ENCODE measurements at regions not wholly inside any gene's neighbourhood (a gene's known extent, or its start where the extent isn't known, plus 50 kb on each side); places are given as distances from the start of the nearest gene placed in this dataset.

DNA sequence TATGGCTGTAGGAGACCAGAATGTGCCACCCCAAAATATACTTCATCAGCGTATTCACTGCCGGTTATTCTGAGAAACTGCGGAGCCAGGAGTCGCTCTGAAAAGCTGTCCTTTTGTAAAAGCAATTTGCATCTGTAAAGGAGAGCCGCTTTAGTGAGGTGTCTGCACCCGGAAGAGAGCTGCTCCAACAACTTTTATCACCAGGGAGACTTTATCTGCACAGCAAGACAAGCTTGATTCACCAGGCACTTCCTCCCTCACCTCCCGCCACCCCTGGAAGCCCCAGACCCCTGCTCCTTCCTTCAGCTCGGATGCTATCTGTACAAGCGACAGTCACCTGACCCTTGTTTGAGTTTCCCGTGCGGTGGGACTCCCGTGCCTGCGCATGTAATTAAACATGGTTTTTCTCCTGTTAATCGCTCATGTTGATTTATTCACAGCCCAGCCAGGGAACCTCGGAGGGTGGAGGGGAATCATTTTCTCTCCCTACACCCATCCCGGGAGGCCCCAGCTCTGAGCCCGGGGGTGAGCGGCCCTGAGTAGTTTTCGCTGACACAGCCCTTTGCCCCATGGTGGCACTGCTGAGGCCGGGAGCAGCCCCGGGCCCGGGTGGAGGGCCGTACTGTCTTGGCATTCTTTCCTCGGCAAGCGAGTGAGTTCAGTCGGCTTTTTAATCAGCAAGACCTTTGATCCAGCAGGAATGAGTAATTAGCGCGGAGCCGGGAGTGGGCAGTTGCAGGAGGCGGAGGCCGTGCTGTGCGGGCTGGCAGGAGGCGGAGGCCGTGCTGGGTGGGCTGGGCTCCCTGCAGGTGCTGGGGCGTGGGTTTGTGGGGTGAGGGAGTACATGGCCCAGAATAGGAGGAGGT is 222.7 kb upstream of the CIBAR2 start (continued):
- TF ChIP-seq ZNF30 (CRISPR knock-in tag; IDR thresholded peaks at IDR 0.05) (no peak), NR3C1 (CRISPR knock-in tag; IDR thresholded peaks at IDR 0.05) (no peak), NFYC (CRISPR knock-in tag; IDR thresholded peaks at IDR 0.05) (no peak), PPARG (CRISPR knock-in tag; conservative IDR thresholded peaks at IDR 0.05) (no peak), CCAR2 (optimal IDR thresholded peaks at IDR 0.05; ENCODE audit: low read depth, low read length) (no peak), SNRNP70 (IDR thresholded peaks at IDR 0.05; ENCODE audit: low read depth, low read length) (no peak), MAFK (conservative IDR thresholded peaks at IDR 0.05 in 1 of 2, IDR thresholded peaks at IDR 0.05 in 1 of 2; ENCODE audit: low read length in 2 of 2) (peak; percentile 98), AKNA (CRISPR knock-in tag; IDR thresholded peaks at IDR 0.05; ENCODE audit: borderline replicate concordance) (no peak), ZBTB42 (CRISPR knock-in tag; IDR thresholded peaks at IDR 0.05) (no peak), ZNF761 (CRISPR knock-in tag; conservative IDR thresholded peaks at IDR 0.05) (no peak), TOE1 (CRISPR knock-in tag; IDR thresholded peaks at IDR 0.05) (no peak), MBD4 (IDR thresholded peaks at IDR 0.05; ENCODE audit: borderline replicate concordance, low read length) (no peak), ZNF567 (CRISPR knock-in tag; IDR thresholded peaks at IDR 0.05; ENCODE audit: borderline replicate concordance) (no peak), SUZ12 (IDR thresholded peaks at IDR 0.05; ENCODE audit: low read depth, low read length) (no peak), LCORL (IDR thresholded peaks at IDR 0.05) (no peak), LCORL (CRISPR knock-in tag; IDR thresholded peaks at IDR 0.05) (0 out of 2 replicates have a peak, but pooled peaks have one; percentile 20), ZNF75D (CRISPR knock-in tag; IDR thresholded peaks at IDR 0.05; ENCODE audit: borderline replicate concordance) (no peak), ZNF574 (CRISPR knock-in tag; IDR thresholded peaks at IDR 0.05) (no peak; the same call in 1 of the 2 replicates)
- TF ChIP-seq, protein P1, sequence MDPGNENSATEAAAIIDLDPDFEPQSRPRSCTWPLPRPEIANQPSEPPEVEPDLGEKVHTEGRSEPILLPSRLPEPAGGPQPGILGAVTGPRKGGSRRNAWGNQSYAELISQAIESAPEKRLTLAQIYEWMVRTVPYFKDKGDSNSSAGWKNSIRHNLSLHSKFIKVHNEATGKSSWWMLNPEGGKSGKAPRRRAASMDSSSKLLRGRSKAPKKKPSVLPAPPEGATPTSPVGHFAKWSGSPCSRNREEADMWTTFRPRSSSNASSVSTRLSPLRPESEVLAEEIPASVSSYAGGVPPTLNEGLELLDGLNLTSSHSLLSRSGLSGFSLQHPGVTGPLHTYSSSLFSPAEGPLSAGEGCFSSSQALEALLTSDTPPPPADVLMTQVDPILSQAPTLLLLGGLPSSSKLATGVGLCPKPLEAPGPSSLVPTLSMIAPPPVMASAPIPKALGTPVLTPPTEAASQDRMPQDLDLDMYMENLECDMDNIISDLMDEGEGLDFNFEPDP (CRISPR knock-in tag; conservative IDR thresholded peaks at IDR 0.05) = 0 out of 2 replicates have a peak, but pooled peaks have one; percentile 29
- TF ChIP-seq, protein P2, sequence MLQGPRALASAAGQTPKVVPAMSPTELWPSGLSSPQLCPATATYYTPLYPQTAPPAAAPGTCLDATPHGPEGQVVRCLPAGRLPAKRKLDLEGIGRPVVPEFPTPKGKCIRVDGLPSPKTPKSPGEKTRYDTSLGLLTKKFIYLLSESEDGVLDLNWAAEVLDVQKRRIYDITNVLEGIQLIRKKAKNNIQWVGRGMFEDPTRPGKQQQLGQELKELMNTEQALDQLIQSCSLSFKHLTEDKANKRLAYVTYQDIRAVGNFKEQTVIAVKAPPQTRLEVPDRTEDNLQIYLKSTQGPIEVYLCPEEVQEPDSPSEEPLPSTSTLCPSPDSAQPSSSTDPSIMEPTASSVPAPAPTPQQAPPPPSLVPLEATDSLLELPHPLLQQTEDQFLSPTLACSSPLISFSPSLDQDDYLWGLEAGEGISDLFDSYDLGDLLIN (CRISPR knock-in tag; IDR thresholded peaks at IDR 0.05; ENCODE audit: borderline replicate concordance) = no peak
